ENCODE measurements at regions not wholly inside any gene's neighbourhood (a gene's known extent, or its start where the extent isn't known, plus 50 kb on each side); places are given as distances from the start of the nearest gene placed in this dataset.
"Not testable (repeated sequence)": the region's sequence is repeated elsewhere in the genome, so short reads cannot be mapped to it uniquely, and the experiment has no call there.

DNA sequence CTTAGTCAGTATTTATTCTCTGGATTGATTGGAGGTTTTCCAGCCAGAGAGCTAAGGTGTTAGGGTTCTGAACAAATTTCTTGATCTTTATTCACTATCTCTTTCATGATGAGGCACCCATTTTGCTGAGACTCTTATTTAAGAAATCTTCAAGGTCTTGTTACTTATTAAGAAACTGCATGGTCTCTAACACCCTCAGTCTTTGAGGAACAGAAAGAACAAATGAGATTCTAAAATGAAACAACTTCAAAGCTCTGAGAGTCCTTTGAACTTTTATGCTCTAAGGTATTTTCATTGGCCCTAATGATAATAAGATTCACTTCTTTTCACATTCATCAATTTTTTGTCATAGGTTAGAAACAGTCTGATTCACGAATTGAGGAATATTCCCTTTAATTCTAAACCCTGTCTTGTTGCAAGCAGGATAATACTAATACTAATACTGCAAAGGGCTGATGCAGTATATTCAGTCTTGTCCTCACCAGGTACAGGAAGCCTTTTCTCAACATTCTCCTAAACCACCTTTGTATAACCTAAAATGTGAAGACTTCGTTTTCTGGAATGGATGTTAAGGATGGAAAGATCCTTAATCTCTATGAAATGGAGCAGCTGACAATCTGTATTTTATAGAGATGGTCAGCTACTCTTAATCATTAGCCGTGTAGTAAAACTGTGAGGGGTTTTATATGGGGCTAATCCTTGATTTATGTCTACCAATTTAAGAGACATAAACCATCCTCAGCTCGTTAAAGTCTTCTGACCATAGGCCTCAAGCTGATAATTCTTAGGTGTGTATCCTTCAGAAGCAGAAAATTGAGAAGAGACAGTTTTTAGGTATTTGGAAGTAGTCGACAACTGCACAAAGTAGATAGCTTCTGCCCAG, 198.3 kb downstream of the OTOL1 start:
- peaks cover 25% of the 10 kb centered on the region for H3K4me1 ChIP-seq (ENCODE audit: insufficient read depth, low read length, poor library complexity, severe bottlenecking)
- H3K4me3 ChIP-seq (ENCODE audit: low read length, poor library complexity, severe bottlenecking) = no peak overlapping the region
- no peaks in the 10 kb centered on the region for H3K27me3 ChIP-seq (ENCODE audit: insufficient read depth, low read length, poor library complexity, severe bottlenecking)
- no peaks in the 10 kb centered on the region for H3K36me3 ChIP-seq (ENCODE audit: insufficient read depth, low read length)
- H3K9me3 ChIP-seq (ENCODE audit: insufficient read depth, low read depth, low read length) = no peaks in the 10 kb centered on the region
- no peaks in the 10 kb centered on the region for H4K20me1 ChIP-seq (ENCODE audit: insufficient read depth, low read length, poor library complexity, severe bottlenecking)
- no peak overlapping the region for H3K9ac ChIP-seq (ENCODE audit: low read depth, low read length, poor library complexity, severe bottlenecking)
- no peak overlapping the region for H2AFZ ChIP-seq (ENCODE audit: low read length)
- no peaks in the 10 kb centered on the region for H3K9me2 ChIP-seq (replicated peaks; ENCODE audit: low read depth, low read length)
- TF ChIP-seq EZH2phosphoT487 (IDR thresholded peaks at IDR 0.05; ENCODE audit: borderline replicate concordance) = no peak
- TF ChIP-seq, protein P1, sequence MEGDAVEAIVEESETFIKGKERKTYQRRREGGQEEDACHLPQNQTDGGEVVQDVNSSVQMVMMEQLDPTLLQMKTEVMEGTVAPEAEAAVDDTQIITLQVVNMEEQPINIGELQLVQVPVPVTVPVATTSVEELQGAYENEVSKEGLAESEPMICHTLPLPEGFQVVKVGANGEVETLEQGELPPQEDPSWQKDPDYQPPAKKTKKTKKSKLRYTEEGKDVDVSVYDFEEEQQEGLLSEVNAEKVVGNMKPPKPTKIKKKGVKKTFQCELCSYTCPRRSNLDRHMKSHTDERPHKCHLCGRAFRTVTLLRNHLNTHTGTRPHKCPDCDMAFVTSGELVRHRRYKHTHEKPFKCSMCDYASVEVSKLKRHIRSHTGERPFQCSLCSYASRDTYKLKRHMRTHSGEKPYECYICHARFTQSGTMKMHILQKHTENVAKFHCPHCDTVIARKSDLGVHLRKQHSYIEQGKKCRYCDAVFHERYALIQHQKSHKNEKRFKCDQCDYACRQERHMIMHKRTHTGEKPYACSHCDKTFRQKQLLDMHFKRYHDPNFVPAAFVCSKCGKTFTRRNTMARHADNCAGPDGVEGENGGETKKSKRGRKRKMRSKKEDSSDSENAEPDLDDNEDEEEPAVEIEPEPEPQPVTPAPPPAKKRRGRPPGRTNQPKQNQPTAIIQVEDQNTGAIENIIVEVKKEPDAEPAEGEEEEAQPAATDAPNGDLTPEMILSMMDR (conservative IDR thresholded peaks at IDR 0.05; ENCODE audit: low read length) = no peak
- no peaks in the 10 kb centered on the region for H3K79me2 ChIP-seq (ENCODE audit: insufficient read depth, low read length)
- no peaks in the 10 kb centered on the region for H3F3A ChIP-seq (ENCODE audit: low read depth)
- no peak overlapping the region for H3K4me2 ChIP-seq (ENCODE audit: low read depth, low read length, poor library complexity, severe bottlenecking)

DNA sequence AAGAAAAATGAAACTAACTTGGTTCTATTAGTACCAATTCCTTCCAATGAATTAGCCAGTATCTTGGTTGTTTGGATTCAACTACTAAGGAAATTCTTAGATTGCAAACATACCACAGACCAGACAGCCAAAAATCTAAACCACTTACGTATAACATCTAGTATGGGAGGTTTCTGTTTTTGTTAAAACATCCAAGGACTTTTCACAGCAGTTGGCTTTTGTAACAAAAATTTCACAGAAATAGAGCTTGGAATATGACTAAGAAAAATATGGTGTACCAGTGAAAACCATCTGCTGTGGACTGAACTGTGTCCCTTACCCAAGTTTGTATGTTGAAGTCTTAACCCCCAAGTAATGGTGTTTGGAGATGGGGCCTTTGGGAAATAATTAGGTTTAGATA, 199.2 kb downstream of the OTOL1 start:
- Histone ChIP-seq H3K9ac (ENCODE audit: low read depth, low read length, poor library complexity, severe bottlenecking) (no peak overlapping the region), H3K4me2 (ENCODE audit: low read depth, low read length, poor library complexity, severe bottlenecking) (no peak overlapping the region), H3K36me3 (ENCODE audit: insufficient read depth, low read length) (no peaks in the 10 kb centered on the region), H3K9me3 (ENCODE audit: insufficient read depth, low read depth, low read length) (no peaks in the 10 kb centered on the region), H3K4me1 (ENCODE audit: insufficient read depth, low read length, poor library complexity, severe bottlenecking) (peaks cover 25% of the 10 kb centered on the region), H3K9me2 (replicated peaks; ENCODE audit: low read depth, low read length) (no peaks in the 10 kb centered on the region), H3K79me2 (ENCODE audit: insufficient read depth, low read length) (no peaks in the 10 kb centered on the region), H3F3A (ENCODE audit: low read depth) (no peaks in the 10 kb centered on the region), H3K27me3 (ENCODE audit: insufficient read depth, low read length, poor library complexity, severe bottlenecking) (no peaks in the 10 kb centered on the region), H2AFZ (ENCODE audit: low read length) (no peak overlapping the region), H4K20me1 (ENCODE audit: insufficient read depth, low read length, poor library complexity, severe bottlenecking) (no peaks in the 10 kb centered on the region), H3K4me3 (ENCODE audit: low read length, poor library complexity, severe bottlenecking) (no peak overlapping the region)
- no peak for TF ChIP-seq EZH2phosphoT487 (IDR thresholded peaks at IDR 0.05; ENCODE audit: borderline replicate concordance)
- TF ChIP-seq, protein P1 (conservative IDR thresholded peaks at IDR 0.05; ENCODE audit: low read length) = no peak

DNA sequence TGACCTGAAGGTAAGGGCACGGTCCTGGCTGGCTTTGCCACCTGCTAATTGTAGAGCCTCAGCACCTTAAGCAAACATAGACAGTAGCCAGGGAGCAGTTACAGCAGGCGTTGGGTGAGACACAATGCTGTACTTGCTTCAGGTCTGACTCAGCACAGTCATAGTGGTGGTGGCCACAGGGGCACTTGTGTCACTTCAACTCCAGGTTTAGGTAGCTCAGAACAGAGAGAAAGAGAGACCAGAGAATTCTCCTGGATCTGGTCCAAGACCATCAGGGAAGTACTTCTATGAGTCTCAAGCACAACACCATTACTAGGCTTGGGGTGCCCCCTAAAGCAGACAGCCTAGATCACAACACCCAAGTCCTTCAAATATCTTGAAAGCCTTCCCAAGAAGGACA, 204.4 kb downstream of the OTOL1 start:
- H3K4me2 ChIP-seq (ENCODE audit: low read depth, low read length, poor library complexity, severe bottlenecking) = no peak overlapping the region
- no peak overlapping the region for H3K9ac ChIP-seq (ENCODE audit: low read depth, low read length, poor library complexity, severe bottlenecking)
- TF ChIP-seq EZH2phosphoT487 (IDR thresholded peaks at IDR 0.05; ENCODE audit: borderline replicate concordance) = no peak
- TF ChIP-seq, protein P1 (conservative IDR thresholded peaks at IDR 0.05; ENCODE audit: low read length) = peak; percentile 61
- H3F3A ChIP-seq (ENCODE audit: low read depth) = no peaks in the 10 kb centered on the region
- H3K4me3 ChIP-seq (ENCODE audit: low read length, poor library complexity, severe bottlenecking) = no peak overlapping the region
- H3K36me3 ChIP-seq (ENCODE audit: insufficient read depth, low read length) = no peaks in the 10 kb centered on the region
- H3K9me2 ChIP-seq (replicated peaks; ENCODE audit: low read depth, low read length) = no peaks in the 10 kb centered on the region
- H3K27me3 ChIP-seq (ENCODE audit: insufficient read depth, low read length, poor library complexity, severe bottlenecking) = no peaks in the 10 kb centered on the region
- no peaks in the 10 kb centered on the region for H4K20me1 ChIP-seq (ENCODE audit: insufficient read depth, low read length, poor library complexity, severe bottlenecking)
- H3K79me2 ChIP-seq (ENCODE audit: insufficient read depth, low read length) = no peaks in the 10 kb centered on the region
- peaks cover 4% of the 10 kb centered on the region for H3K4me1 ChIP-seq (ENCODE audit: insufficient read depth, low read length, poor library complexity, severe bottlenecking)
- 0 out of 2 replicates have a peak overlapping the region, but pooled peaks have one; percentile 15 for H2AFZ ChIP-seq (ENCODE audit: low read length)
- H3K9me3 ChIP-seq (ENCODE audit: insufficient read depth, low read depth, low read length) = no peaks in the 10 kb centered on the region

DNA sequence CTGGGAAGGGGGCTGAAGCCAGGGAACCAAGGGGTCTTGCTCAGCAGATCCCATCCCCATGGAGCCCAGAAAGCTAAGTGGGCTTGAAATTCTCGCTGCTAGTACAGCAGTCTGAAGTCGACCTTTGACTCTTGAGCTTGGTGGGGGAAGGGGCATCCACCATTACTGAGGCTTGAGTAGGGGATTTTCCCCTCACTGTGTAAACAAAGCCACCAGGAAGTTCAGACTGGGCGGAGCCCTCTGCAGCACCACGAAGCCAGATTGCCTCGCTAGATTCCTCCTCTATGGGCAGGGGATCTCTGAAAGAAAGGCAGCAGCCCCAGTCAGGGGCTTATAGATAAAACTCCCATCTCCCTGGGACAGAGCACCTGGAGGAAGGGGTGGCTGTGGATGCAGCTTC, 210.6 kb downstream of the OTOL1 start:
- not testable (repeated sequence) for H3K9ac ChIP-seq (ENCODE audit: low read depth, low read length, poor library complexity, severe bottlenecking); H3K4me3 ChIP-seq (ENCODE audit: low read length, poor library complexity, severe bottlenecking); H4K20me1 ChIP-seq (ENCODE audit: insufficient read depth, low read length, poor library complexity, severe bottlenecking); H3K4me1 ChIP-seq (ENCODE audit: insufficient read depth, low read length, poor library complexity, severe bottlenecking); H3F3A ChIP-seq (ENCODE audit: low read depth); H3K27me3 ChIP-seq (ENCODE audit: insufficient read depth, low read length, poor library complexity, severe bottlenecking); H3K36me3 ChIP-seq (ENCODE audit: insufficient read depth, low read length); H3K79me2 ChIP-seq (ENCODE audit: insufficient read depth, low read length); H3K9me2 ChIP-seq (replicated peaks; ENCODE audit: low read depth, low read length); H3K9me3 ChIP-seq (ENCODE audit: insufficient read depth, low read depth, low read length); H3K4me2 ChIP-seq (ENCODE audit: low read depth, low read length, poor library complexity, severe bottlenecking)
- peak overlapping the region; percentile 73 for H2AFZ ChIP-seq (ENCODE audit: low read length)

Measured in Loucy (cell line).